ENCODE measurements at regions not wholly inside any gene's neighbourhood (a gene's known extent, or its start where the extent isn't known, plus 50 kb on each side); places are given as distances from the start of the nearest gene placed in this dataset.
"Not testable (repeated sequence)": the region's sequence is repeated elsewhere in the genome, so short reads cannot be mapped to it uniquely, and the experiment has no call there.

GRCh38 chr1:209199822-209200221 lies 383.7 kb upstream of the CAMK1G start:
- H3K4me1 ChIP-seq = no peaks in the 10 kb centered on the region
- ATAC-seq (no peak), DNase-seq (no peak)
- no peak overlapping the region for H3K27ac ChIP-seq
- peaks cover 22% of the 10 kb centered on the region for H3K9me3 ChIP-seq
- no peak for TF ChIP-seq CTCF (IDR thresholded peaks at IDR 0.05)
- intact Hi-C loops (cut with DNase I) = no loop called here
- no peaks in the 10 kb centered on the region for H3K36me3 ChIP-seq
- H3K27me3 ChIP-seq (ENCODE audit: low read depth) = no peaks in the 10 kb centered on the region
- no peak overlapping the region for H3K4me3 ChIP-seq

DNA sequence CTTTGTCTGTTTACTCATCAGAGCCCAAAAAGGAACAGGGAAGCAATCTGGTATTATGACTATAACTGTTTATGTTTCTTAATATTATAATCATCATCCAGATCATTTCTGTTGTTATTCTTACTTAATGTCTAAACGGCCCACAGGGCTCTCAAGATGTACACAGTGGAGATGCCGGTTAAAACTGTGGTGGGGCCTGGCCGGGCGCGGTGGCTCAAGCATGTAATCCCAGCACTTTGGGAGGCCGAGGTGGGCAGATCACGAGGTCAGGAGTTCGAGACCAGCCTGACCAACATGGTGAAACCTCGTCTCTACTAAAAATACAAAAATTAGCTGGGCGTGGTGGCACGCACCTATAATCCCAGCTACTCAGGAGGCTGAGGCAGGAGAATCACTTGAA lies 381.2 kb upstream of the CAMK1G start:
- intact Hi-C loops (cut with DNase I); H3K4me3 ChIP-seq; H3K36me3 ChIP-seq; H3K9me3 ChIP-seq; DNase-seq; ATAC-seq; H3K4me1 ChIP-seq; H3K27me3 ChIP-seq (ENCODE audit: low read depth); H3K27ac ChIP-seq: not testable (repeated sequence)

GRCh38 chr1:209202830-209203532 lies 380.5 kb upstream of the CAMK1G start:
- Histone ChIP-seq H3K9me3 (no peaks in the 10 kb centered on the region), H3K27ac (no peak overlapping the region), H3K36me3 (no peaks in the 10 kb centered on the region), H3K27me3 (ENCODE audit: low read depth) (peaks cover 2% of the 10 kb centered on the region), H3K4me3 (no peak overlapping the region), H3K4me1 (peaks cover 10% of the 10 kb centered on the region)
- intact Hi-C loops (cut with DNase I) = no loop called here
- peak; percentile 68 for TF ChIP-seq CTCF (IDR thresholded peaks at IDR 0.05)
- peak; percentile 34 to 53 for ATAC-seq
- DNase-seq = no peak

DNA sequence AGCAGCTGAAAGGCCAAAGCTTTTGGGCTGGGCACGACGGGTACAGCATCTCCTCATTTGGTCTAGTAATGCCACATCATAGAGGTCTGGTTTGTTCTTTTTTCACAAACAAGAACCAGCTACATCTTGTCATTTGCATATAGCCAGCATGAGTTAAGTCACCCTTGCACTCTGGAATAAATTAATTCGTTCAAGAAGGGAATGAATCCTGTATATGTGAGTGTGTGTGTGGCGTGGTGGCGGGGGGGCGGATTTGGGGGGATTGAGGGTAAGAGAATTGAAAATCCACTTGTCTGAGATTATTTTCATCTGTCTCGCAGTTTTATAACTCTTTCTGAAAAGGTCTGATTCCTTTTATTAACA lies 380.0 kb upstream of the CAMK1G start:
- ATAC-seq = no peak
- Histone ChIP-seq H3K36me3 (no peaks in the 10 kb centered on the region), H3K4me3 (no peak overlapping the region), H3K27me3 (ENCODE audit: low read depth) (peaks cover 6% of the 10 kb centered on the region), H3K9me3 (no peaks in the 10 kb centered on the region), H3K4me1 (peaks cover 13% of the 10 kb centered on the region), H3K27ac (no peak overlapping the region)
- DNase-seq = no peak
- TF ChIP-seq CTCF (IDR thresholded peaks at IDR 0.05) = no peak
- intact Hi-C loops (cut with DNase I) = no loop called here

DNA sequence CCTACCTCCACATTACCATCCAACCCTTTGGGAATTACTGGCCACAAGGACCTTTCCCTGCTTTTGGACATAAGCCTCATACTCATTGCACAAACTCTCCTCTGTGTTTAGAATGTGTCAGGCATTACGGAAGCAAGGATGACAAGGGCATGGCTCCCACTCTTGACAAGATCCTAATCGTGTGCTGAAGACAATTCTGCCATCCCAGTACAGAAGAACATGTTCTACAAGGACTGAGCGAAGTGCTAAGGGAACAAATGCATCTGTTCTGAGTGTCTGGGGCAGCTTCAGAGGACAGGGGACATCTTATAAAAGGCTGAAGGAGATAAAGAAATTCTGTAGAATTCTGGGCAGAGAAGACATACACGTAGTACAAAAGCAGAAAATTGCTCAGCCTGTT lies 378.5 kb upstream of the CAMK1G start:
- H3K9me3 ChIP-seq = no peaks in the 10 kb centered on the region
- peaks cover 20% of the 10 kb centered on the region for H3K27me3 ChIP-seq (ENCODE audit: low read depth)
- ATAC-seq (peak; percentile 52 to 54), DNase-seq (no peak)
- intact Hi-C loops (cut with DNase I) = no loop called here
- H3K4me3 ChIP-seq = no peak overlapping the region
- TF ChIP-seq CTCF (IDR thresholded peaks at IDR 0.05) = no peak
- H3K36me3 ChIP-seq = no peaks in the 10 kb centered on the region
- no peak overlapping the region for H3K27ac ChIP-seq
- H3K4me1 ChIP-seq = peaks cover 13% of the 10 kb centered on the region

- peak overlapping the region; percentile 27 for H3K4me3 ChIP-seq
- ATAC-seq = peak; percentile 5 to 17
Measured at GRCh38 chr1:209207126-209207700, 376.3 kb upstream of the CAMK1G start.

More at GRCh38 chr1:209207126-209207700, 376.3 kb upstream of the CAMK1G start:
- no peak for TF ChIP-seq CTCF (IDR thresholded peaks at IDR 0.05)
- H3K4me1 ChIP-seq = peaks cover 13% of the 10 kb centered on the region
- H3K27ac ChIP-seq = no peak overlapping the region
- H3K9me3 ChIP-seq = no peaks in the 10 kb centered on the region
- no peak for DNase-seq
- intact Hi-C loops (cut with DNase I) = no loop called here
- peaks cover 20% of the 10 kb centered on the region for H3K27me3 ChIP-seq (ENCODE audit: low read depth)
- no peaks in the 10 kb centered on the region for H3K36me3 ChIP-seq

Data from lower lobe of right lung (tissue), 2 donors.